Trophoblast cell (in vitro differentiated cells and primary cell): ENCODE measurements at regions not wholly inside any gene's neighbourhood (a gene's known extent, or its start where the extent isn't known, plus 50 kb on each side); places are given as distances from the start of the nearest gene placed in this dataset.

ENCODE experiments used
- DNase-seq, 2 donors: peaks; one replicate each; pipeline ENCODE4 v3.0.0-alpha.2; 2016
- H2AFZ ChIP-seq: 2 replicates; pipeline ENCODE4 v1.6.1; 2013; ENCODE audit warnings: low read length, moderate library complexity, mild to moderate bottlenecking; ENCODE audit not compliant: insufficient read depth, poor library complexity
- H2AK5ac ChIP-seq: 2 replicates; pipeline ENCODE4 v1.6.1; 2013; ENCODE audit warnings: mild to moderate bottlenecking, low read length
- H2BK120ac ChIP-seq: 2 replicates; pipeline ENCODE4 v1.6.1; 2013; ENCODE audit warnings: low read length, mild to moderate bottlenecking, moderate library complexity; ENCODE audit not compliant: insufficient read depth, poor library complexity
- H2BK12ac ChIP-seq: 2 replicates; pipeline ENCODE4 v1.6.1; 2013; ENCODE audit warnings: mild to moderate bottlenecking, low read length, moderate library complexity
- H2BK5ac ChIP-seq: 2 replicates; pipeline ENCODE4 v1.6.1; 2013; ENCODE audit warnings: low read length, low read depth, moderate library complexity, mild to moderate bottlenecking; ENCODE audit not compliant: poor library complexity
- H3K14ac ChIP-seq: 2 replicates; pipeline ENCODE4 v1.6.1; 2013; ENCODE audit warnings: mild to moderate bottlenecking, low read length
- H3K18ac ChIP-seq: 2 replicates; pipeline ENCODE4 v1.6.1; 2013; ENCODE audit warnings: mild to moderate bottlenecking, low read length
- H3K23ac ChIP-seq: 2 replicates; pipeline ENCODE4 v1.6.1; 2013; ENCODE audit warnings: low read length
- H3K27ac ChIP-seq: 2 replicates; pipeline ENCODE4 v1.5.1; 2013; ENCODE audit warnings: low read depth, mild to moderate bottlenecking, inconsistent platforms, low read length, moderate library complexity
- H3K27me3 ChIP-seq: 2 replicates; pipeline ENCODE4 v1.6.1; 2013; ENCODE audit warnings: inconsistent platforms, mild to moderate bottlenecking, low read length, moderate library complexity; ENCODE audit not compliant: insufficient read depth
- H3K36me3 ChIP-seq, 2 experiments: 1 replicate in 1 of 2; 2 replicates in 1 of 2; pipeline ENCODE4 v1.6.1; 2013; ENCODE audit warnings: low read length in 2 of 2, mild to moderate bottlenecking in 2 of 2, moderate library complexity in 1 of 2; ENCODE audit not compliant: insufficient read depth in 2 of 2, control insufficient read depth in 1 of 2
- H3K4ac ChIP-seq: 2 replicates; pipeline ENCODE4 v1.6.1; 2013; ENCODE audit warnings: low read depth, mild to moderate bottlenecking, low read length, moderate library complexity
- H3K4me1 ChIP-seq, 2 experiments: 1 replicate in 1 of 2; 2 replicates in 1 of 2; pipeline ENCODE4 v1.6.1; 2013; ENCODE audit warnings: low read length in 2 of 2, mild to moderate bottlenecking in 2 of 2, moderate library complexity in 1 of 2; ENCODE audit not compliant: insufficient read depth in 2 of 2, control insufficient read depth in 1 of 2
- H3K4me2 ChIP-seq: 2 replicates; pipeline ENCODE4 v1.6.1; 2013; ENCODE audit warnings: inconsistent platforms, mild to moderate bottlenecking, low read length, moderate library complexity
- H3K4me3 ChIP-seq: 2 replicates; pipeline ENCODE4 v1.5.1; 2013; ENCODE audit warnings: mild to moderate bottlenecking, low read depth, low read length, inconsistent platforms
- H3K79me1 ChIP-seq: one replicate; pipeline ENCODE4 v1.6.1; 2013; ENCODE audit warnings: low read length
- H3K79me2 ChIP-seq: 2 replicates; pipeline ENCODE4 v1.6.1; 2013; ENCODE audit warnings: low read length, mild to moderate bottlenecking; ENCODE audit not compliant: control insufficient read depth, insufficient read depth, poor library complexity
- H3K9ac ChIP-seq: 2 replicates; pipeline ENCODE4 v1.6.1; 2013; ENCODE audit warnings: mild to moderate bottlenecking, low read length
- H3K9me3 ChIP-seq: 2 replicates; pipeline ENCODE4 v1.6.1; 2013; ENCODE audit warnings: low read depth, mild to moderate bottlenecking, control low read depth, inconsistent platforms, low read length; ENCODE audit not compliant: insufficient read depth
- H4K12ac ChIP-seq: 2 replicates; pipeline ENCODE4 v1.6.1; 2013; ENCODE audit warnings: low read depth, mild to moderate bottlenecking, low read length, moderate library complexity
- H4K8ac ChIP-seq: 2 replicates; pipeline ENCODE4 v1.6.1; 2013; ENCODE audit warnings: low read depth, mild to moderate bottlenecking, low read length, moderate library complexity
- H4K91ac ChIP-seq: one replicate; pipeline ENCODE4 v1.6.1; 2013; ENCODE audit warnings: low read depth, mild to moderate bottlenecking, low read length, moderate library complexity
- WGBS: extraction: QIAGEN DNeasy Blood & Tissue Kit; methylation state at CpG from one replicate; pipeline ENCODE4 v1.1.7; 2013; ENCODE audit warnings: missing lambda C conversion rate; ENCODE audit not compliant: insufficient read length, insufficient coverage; ENCODE audit errors: extremely low coverage; 5-methylcytosine and 5-hydroxymethylcytosine counted together

- Histone ChIP-seq H2AK5ac (no peak overlapping the region), H4K8ac (no peak overlapping the region), H3K79me2 (no peaks in the 10 kb centered on the region), H4K91ac (no peak overlapping the region), H3K4me1 (no peaks in the 10 kb centered on the region), H2BK120ac (no peak overlapping the region), H3K18ac (no peak overlapping the region), H2BK5ac (no peak overlapping the region), H2AFZ (no peak overlapping the region), H3K14ac (no peak overlapping the region), H3K79me1 (no peaks in the 10 kb centered on the region), H3K4me3 (peak overlapping the region; percentile 35), H3K4me2 (no peak overlapping the region), H3K27me3 (no peaks in the 10 kb centered on the region), H3K27ac (no peak overlapping the region), H3K9me3 (peaks cover 16% of the 10 kb centered on the region), H3K4ac (no peak overlapping the region), H3K9ac (no peak overlapping the region), H3K36me3 (no peaks in the 10 kb centered on the region), H3K23ac (no peak overlapping the region), H2BK12ac (no peak overlapping the region), H4K12ac (no peak overlapping the region)
- no CpG with 5 or more reads among the region's 11 CpGs for WGBS
- DNase-seq = no peak
Observed at GRCh38 chr22:48835364-48835763, 992.3 kb downstream of the BRD1 start.

DNA sequence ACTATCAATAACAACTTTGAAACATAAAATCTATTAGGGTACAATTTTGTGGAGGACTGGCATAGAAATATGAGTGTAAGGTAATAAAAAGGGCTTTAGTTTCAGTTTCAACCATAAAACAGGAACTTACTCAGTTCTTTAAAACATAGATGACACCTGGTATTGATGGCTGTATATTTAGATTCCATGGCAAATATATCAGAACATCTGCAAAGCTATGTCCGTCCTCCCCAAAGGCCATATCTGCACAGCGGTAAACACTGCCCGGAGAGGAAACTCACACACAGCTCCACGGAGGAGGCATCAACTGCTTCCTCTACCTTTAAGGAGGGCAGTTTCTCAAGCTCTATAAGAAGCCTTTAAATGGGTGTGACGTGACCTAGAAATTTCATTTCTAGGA is 993.3 kb downstream of the BRD1 start:
- Histone ChIP-seq H2BK120ac (no peak overlapping the region), H2AFZ (no peak overlapping the region), H2BK5ac (no peak overlapping the region), H3K18ac (no peak overlapping the region), H3K4me2 (no peak overlapping the region), H4K12ac (no peak overlapping the region), H3K4me1 (no peaks in the 10 kb centered on the region), H3K9me3 (peaks cover 20% of the 10 kb centered on the region), H4K91ac (no peak overlapping the region), H2BK12ac (no peak overlapping the region), H3K4ac (no peak overlapping the region), H3K79me2 (no peaks in the 10 kb centered on the region), H3K4me3 (no peak overlapping the region), H3K27me3 (no peaks in the 10 kb centered on the region), H3K27ac (no peak overlapping the region), H3K36me3 (no peaks in the 10 kb centered on the region), H3K9ac (no peak overlapping the region), H4K8ac (no peak overlapping the region), H3K79me1 (no peaks in the 10 kb centered on the region), H3K14ac (no peak overlapping the region), H3K23ac (no peak overlapping the region), H2AK5ac (no peak overlapping the region)
- no peak for DNase-seq
- no CpG with 5 or more reads among the region's 5 CpGs for WGBS

DNA sequence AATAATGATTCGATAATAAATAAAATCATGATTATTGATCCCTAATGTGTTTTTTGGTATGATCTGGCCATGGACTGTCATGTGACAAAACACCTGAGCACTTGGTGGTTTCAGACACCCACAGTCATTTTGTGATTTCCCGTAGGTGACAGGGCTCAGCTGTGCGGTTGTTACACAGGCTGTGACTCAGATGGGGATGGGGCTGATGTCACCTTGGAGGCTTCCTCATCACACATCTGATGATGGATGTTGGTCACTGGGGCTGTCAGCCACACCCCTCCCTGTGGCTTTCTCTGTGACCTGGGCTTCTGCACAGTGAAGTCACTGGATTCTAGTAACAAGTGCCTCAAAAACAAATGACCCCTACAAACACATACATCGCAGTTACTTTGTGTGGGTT is 995.1 kb downstream of the BRD1 start:
- Histone ChIP-seq H2BK12ac (no peak overlapping the region), H3K18ac (no peak overlapping the region), H3K4ac (no peak overlapping the region), H2BK5ac (no peak overlapping the region), H3K9ac (no peak overlapping the region), H3K27me3 (no peaks in the 10 kb centered on the region), H3K4me1 (no peaks in the 10 kb centered on the region), H2BK120ac (no peak overlapping the region), H3K4me2 (no peak overlapping the region), H3K27ac (no peak overlapping the region), H3K36me3 (no peaks in the 10 kb centered on the region), H4K91ac (no peak overlapping the region), H4K8ac (no peak overlapping the region), H2AK5ac (no peak overlapping the region), H3K23ac (no peak overlapping the region), H3K14ac (no peak overlapping the region), H3K9me3 (peaks cover 18% of the 10 kb centered on the region), H4K12ac (no peak overlapping the region), H3K79me1 (no peaks in the 10 kb centered on the region), H3K4me3 (no peak overlapping the region), H2AFZ (no peak overlapping the region), H3K79me2 (no peaks in the 10 kb centered on the region)
- no CpG with 5 or more reads among the region's 4 CpGs for WGBS
- no peak for DNase-seq

DNA sequence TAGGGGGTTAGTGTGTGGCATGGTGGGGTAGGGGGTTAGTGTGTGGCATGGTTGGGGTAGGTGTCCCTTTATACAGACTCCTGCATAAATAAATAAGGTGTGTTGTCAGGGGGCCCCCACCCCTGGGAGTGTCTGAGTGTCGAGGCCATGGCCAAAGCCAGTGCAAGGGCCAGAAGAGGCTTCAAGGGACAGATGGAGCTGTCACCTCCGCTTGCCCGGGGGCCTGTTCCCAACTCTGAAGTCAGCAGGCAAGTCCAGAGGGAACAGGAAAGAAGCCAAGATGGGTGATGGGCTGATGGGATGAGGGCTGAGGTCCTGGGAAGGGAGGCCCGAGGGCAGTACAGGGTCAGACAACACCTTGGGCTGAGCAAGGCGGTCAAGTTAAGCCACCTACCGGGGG is 997.8 kb downstream of the BRD1 start:
- H3K36me3 ChIP-seq = no peaks in the 10 kb centered on the region
- H3K79me1 ChIP-seq = no peaks in the 10 kb centered on the region
- no peak overlapping the region for H3K27ac ChIP-seq

More for the DNA sequence above, 997.8 kb downstream of the BRD1 start:
- peaks cover 8% of the 10 kb centered on the region for H3K9me3 ChIP-seq
- no peak overlapping the region for H3K23ac ChIP-seq
- no peaks in the 10 kb centered on the region for H3K79me2 ChIP-seq
- H3K18ac ChIP-seq = no peak overlapping the region
- no peak overlapping the region for H3K4me2 ChIP-seq
- no peak overlapping the region for H3K14ac ChIP-seq
- no peaks in the 10 kb centered on the region for H3K27me3 ChIP-seq
- no peak overlapping the region for H3K9ac ChIP-seq
- H2BK120ac ChIP-seq = no peak overlapping the region
- no peak for DNase-seq
- no peak overlapping the region for H2AK5ac ChIP-seq
- H3K4ac ChIP-seq = no peak overlapping the region
- H2AFZ ChIP-seq = no peak overlapping the region
- no peaks in the 10 kb centered on the region for H3K4me1 ChIP-seq
- no CpG with 5 or more reads among the region's 6 CpGs for WGBS
- no peak overlapping the region for H2BK12ac ChIP-seq
- no peak overlapping the region for H4K12ac ChIP-seq
- H3K4me3 ChIP-seq = no peak overlapping the region
- H2BK5ac ChIP-seq = no peak overlapping the region
- no peak overlapping the region for H4K8ac ChIP-seq
- no peak overlapping the region for H4K91ac ChIP-seq
